K562 (cell line): ENCODE measurements at regions not wholly inside any gene's neighbourhood (a gene's known extent, or its start where the extent isn't known, plus 50 kb on each side); places are given as distances from the start of the nearest gene placed in this dataset.

Source experiments
- CHD2 ChIP-seq: IDR thresholded peaks from 2 replicates; pipeline ENCODE4 v1.6.1; 2011; ENCODE audit warnings: low read depth, low read length
- ILF3 ChIP-seq: fragments of 450-650 bp; IDR thresholded peaks from 2 replicates; pipeline ENCODE4 v1.6.1; 2018; ENCODE audit warnings: antibody characterized with exemption, mild to moderate bottlenecking, moderate library complexity, borderline replicate concordance
- MGA ChIP-seq: fragments of 450-650 bp; IDR thresholded peaks from 2 replicates; pipeline ENCODE4 v1.6.1; 2016; ENCODE audit warnings: mild to moderate bottlenecking, moderate library complexity
- PHF20 ChIP-seq: fragments of 450-650 bp; IDR thresholded peaks from 2 replicates; pipeline ENCODE4 v1.6.1; 2018; ENCODE audit not compliant: partially characterized antibody
- SAFB2 ChIP-seq: fragments of 200-400 bp; formaldehyde crosslinking; IDR thresholded peaks from 2 replicates; pipeline ENCODE4 v1.6.1; 2018; ENCODE audit warnings: borderline replicate concordance, low read length, low read depth, moderate library complexity; ENCODE audit not compliant: severe bottlenecking
- ZKSCAN8 ChIP-seq: fragments of 200-800 bp; sonication (Bioruptor generic); IDR thresholded peaks from 2 replicates; pipeline ENCODE4 v1.6.1; 2016; ENCODE audit warnings: missing genetic modification characterization, missing compliant biosample characterization
- ZNF407 ChIP-seq: fragments of 450-650 bp; IDR thresholded peaks from 2 replicates; pipeline ENCODE4 v1.6.1; 2016; ENCODE audit warnings: low read depth
- ZNF551 ChIP-seq: fragments of 250-450 bp; sonication (Bioruptor Pico); IDR thresholded peaks from 2 replicates; pipeline ENCODE4 v1.5.0; 2021; ENCODE audit warnings: mild to moderate bottlenecking, moderate library complexity

- no peak for TF ChIP-seq SAFB2
- TF ChIP-seq CHD2, result no peak
- TF ChIP-seq ZKSCAN8 (CRISPR knock-in tag), result peak; percentile 57; the same call in 1 of the 2 replicates
- no peak for TF ChIP-seq PHF20
- TF ChIP-seq MGA, result peak; percentile 39; the same call in 1 of the 2 replicates
- no peak for TF ChIP-seq ZNF551 (CRISPR knock-in tag)
- no peak for TF ChIP-seq ILF3
- no peak for TF ChIP-seq ZNF407
Measured at GRCh38 chr13:33678906-33679657, 138.9 kb upstream of the RFC3 start (continued).
